HCT116 (cell line): ENCODE measurements at regions not wholly inside any gene's neighbourhood (a gene's known extent, or its start where the extent isn't known, plus 50 kb on each side); places are given as distances from the start of the nearest gene placed in this dataset.

ENCODE experiments used
- ATAC-seq: fragments of 200-7000 bp; cut with Tn5 transposase; 2 replicates; pipeline ENCODE4 v1.9.1; 2020; ENCODE audit warnings: mild to moderate bottlenecking, moderate library complexity
- BruUV-seq: library from RNA; stranded (reverse); fragments of 400-500 nt; replicated peaks from 2 replicates; lab custom pipeline; 2021; lab: Mats Ljungman, UMichigan
- CTCF ChIA-PET: fragments of 300-600 bp; sonication (Branson Sonifier 250); formaldehyde crosslinking; loops from one replicate; lab custom pipeline; 2021; ENCODE audit warnings: antibody characterized with exemption; lab: Charles Lee
- POLR2A ChIA-PET: fragments of 300-600, 350-600 bp; sonication (Branson Sonifier 250); formaldehyde crosslinking; loops from one replicate; lab custom pipeline; 2021; ENCODE audit warnings: antibody characterized with exemption; lab: Charles Lee
- RAD21 ChIA-PET, 2 experiments: fragments of 300-600 bp; sonication (Branson Sonifier 250); formaldehyde crosslinking; loops; one replicate each; lab custom pipeline; 2023; ENCODE audit warnings: low total read pairs in 2 of 2; ENCODE audit not compliant: uncharacterized antibody in 2 of 2, unreplicated experiment in 2 of 2, low non-redundant PET in 1 of 2; lab: Charles Lee
- DNase-seq: peaks from one replicate; pipeline ENCODE4 v3.0.0-alpha.2; 2010; ENCODE audit warnings: low read depth, low spot score
- H2AFZ ChIP-seq: fragments of 200-600 bp; shearing (Covaris generic), sonication (generic); 2 replicates; pipeline ENCODE4 v1.6.1; 2017; ENCODE audit warnings: low read depth, mixed run types, mixed read lengths, antibody characterized with exemption, low read length; ENCODE audit not compliant: poor library complexity, severe bottlenecking
- H3K27ac ChIP-seq: 2 replicates; pipeline ENCODE4 v1.5.1; 2012; ENCODE audit warnings: low read depth, low read length
- H3K27me3 ChIP-seq: fragments of 200-600 bp; sonication (generic); 2 replicates; pipeline ENCODE4 v1.6.1; 2016; ENCODE audit warnings: mixed run types, low read length, mixed read lengths; ENCODE audit not compliant: insufficient read depth
- H3K36me3 ChIP-seq, 2 experiments: fragments of 200-500 bp in 1 of 2; fragments of 200-600 bp in 1 of 2; sonication (Bioruptor generic) in 1 of 2; sonication (generic) in 1 of 2; 2 replicates each; pipeline versions ENCODE4 v1.5.1 to v1.6.1; 2014 to 2016; ENCODE audit warnings: low read length in 2 of 2, inconsistent platforms in 1 of 2, mixed read lengths in 1 of 2, mixed run types in 1 of 2; ENCODE audit not compliant: insufficient read depth in 2 of 2, control insufficient read depth in 1 of 2
- H3K4me1 ChIP-seq, 2 experiments: fragments of 200-600 bp in 1 of 2; sonication (generic) in 1 of 2; 2 replicates each; pipeline versions ENCODE4 v1.5.1 to v1.6.1; 2012 to 2017; ENCODE audit warnings: low read length in 2 of 2, inconsistent platforms in 1 of 2, mild to moderate bottlenecking in 1 of 2, mixed read lengths in 1 of 2, mixed run types in 1 of 2, moderate library complexity in 1 of 2; ENCODE audit not compliant: insufficient read depth in 2 of 2, control insufficient read depth in 1 of 2
- H3K4me2 ChIP-seq: fragments of 200-600 bp; sonication (generic); 2 replicates; pipeline ENCODE4 v1.6.1; 2017; ENCODE audit warnings: mixed run types, low read length, mixed read lengths
- H3K4me3 ChIP-seq, 2 experiments: fragments of 200-600 bp in 1 of 2; sonication (generic) in 1 of 2; replicated peaks in 1 of 2; 2 replicates each; pipeline ENCODE4 v1.5.1; 2011 to 2016; ENCODE audit warnings: low read length in 2 of 2, control low read depth in 1 of 2, low read depth in 1 of 2, mild to moderate bottlenecking in 1 of 2, mixed read lengths in 1 of 2, mixed run types in 1 of 2
- H3K79me2 ChIP-seq: fragments of 200-600 bp; sonication (generic); 2 replicates; pipeline ENCODE4 v1.6.1; 2017; ENCODE audit warnings: mild to moderate bottlenecking, mixed run types, low read length, moderate library complexity, mixed read lengths; ENCODE audit not compliant: insufficient read depth
- H3K9ac ChIP-seq: fragments of 200-600 bp; sonication (generic); 2 replicates; pipeline ENCODE4 v1.6.1; 2016; ENCODE audit warnings: low read length, mixed read lengths
- H3K9me2 ChIP-seq: fragments of 200-600 bp; sonication (generic), shearing (Covaris generic); 2 replicates; pipeline ENCODE4 v1.6.1; 2017; ENCODE audit warnings: mixed run types, mild to moderate bottlenecking, moderate library complexity; ENCODE audit not compliant: insufficient read depth
- H3K9me3 ChIP-seq, 2 experiments: fragments of 200-500 bp in 1 of 2; fragments of 200-600 bp in 1 of 2; sonication (Bioruptor generic) in 1 of 2; sonication (generic) in 1 of 2; 2 replicates each; pipeline ENCODE4 v1.6.1; 2014 to 2017; ENCODE audit warnings: low read length in 2 of 2, mixed read lengths in 2 of 2, inconsistent platforms in 1 of 2, low read depth in 1 of 2, mild to moderate bottlenecking in 1 of 2, mixed run types in 1 of 2, moderate library complexity in 1 of 2; ENCODE audit not compliant: control insufficient read depth in 1 of 2, insufficient read depth in 1 of 2
- H4K20me1 ChIP-seq: fragments of 200-600 bp; sonication (generic), shearing (Covaris generic); 2 replicates; pipeline ENCODE4 v1.6.1; 2017; ENCODE audit warnings: mixed run types, mild to moderate bottlenecking, moderate library complexity; ENCODE audit not compliant: insufficient read depth
- CBX3 ChIP-seq: IDR thresholded peaks from 2 replicates; pipeline ENCODE4 v1.6.1; 2012; ENCODE audit warnings: low read depth
- EGR1 ChIP-seq: IDR thresholded peaks from 2 replicates; pipeline ENCODE4 v1.6.1; 2012; ENCODE audit warnings: low read depth
- EZH2phosphoT487 ChIP-seq: fragments of 200-600 bp; IDR thresholded peaks from 2 replicates; pipeline ENCODE4 v1.6.1; 2018; ENCODE audit warnings: antibody characterized with exemption, borderline replicate concordance
- FOSL1 ChIP-seq: IDR thresholded peaks from 2 replicates; pipeline ENCODE4 v1.6.1; 2012; ENCODE audit warnings: low read depth
- JUND ChIP-seq: IDR thresholded peaks from 2 replicates; pipeline ENCODE4 v1.6.1; 2012
- POLR2AphosphoS5 ChIP-seq: IDR thresholded peaks from 2 replicates; pipeline ENCODE4 v1.6.1; 2011; ENCODE audit warnings: mild to moderate bottlenecking, low read depth, low read length, moderate library complexity
- SIN3A ChIP-seq: IDR thresholded peaks from 2 replicates; pipeline ENCODE4 v1.6.1; 2012; ENCODE audit warnings: low read depth
- SP1 ChIP-seq: IDR thresholded peaks from 2 replicates; pipeline ENCODE4 v1.6.1; 2012; ENCODE audit warnings: low read depth
- TCF7L2 ChIP-seq: IDR thresholded peaks from 2 replicates; pipeline ENCODE4 v1.7.0; 2011; ENCODE audit warnings: borderline replicate concordance, inconsistent platforms; ENCODE audit not compliant: insufficient read depth, insufficient read length; ENCODE audit errors: extremely low read depth
- YY1 ChIP-seq: IDR thresholded peaks from 2 replicates; pipeline ENCODE4 v1.6.1; 2011; ENCODE audit warnings: low read length, low read depth, moderate library complexity, mild to moderate bottlenecking; ENCODE audit not compliant: insufficient replicate concordance; ENCODE audit errors: extremely low read depth
- ZBTB33 ChIP-seq: IDR thresholded peaks from 2 replicates; pipeline ENCODE4 v1.6.1; 2011; ENCODE audit warnings: mild to moderate bottlenecking, low read length, moderate library complexity; ENCODE audit not compliant: insufficient replicate concordance; ENCODE audit errors: extremely low read depth
- intact Hi-C: fragments of 100-400 bp; cut with micrococcal nuclease; formaldehyde crosslinking; loops from 2 replicates; pipeline ENCODE4 v1.10.0; 2022
- TF ChIP-seq, protein P1 (sequence below): IDR thresholded peaks from 2 replicates; pipeline ENCODE4 v1.6.1; 2012; ENCODE audit warnings: low read depth
- TF ChIP-seq, protein P2 (sequence below): IDR thresholded peaks from 2 replicates; pipeline ENCODE4 v1.6.1; 2012

GRCh38 chr5:107799306-107799705 is 128.6 kb upstream of the EFNA5 start:
- Histone ChIP-seq H3K36me3 (no peaks in the 10 kb centered on the region), H4K20me1 (no peaks in the 10 kb centered on the region), H3K27ac (no peak overlapping the region), H2AFZ (no peak overlapping the region), H3K79me2 (no peaks in the 10 kb centered on the region), H3K4me2 (no peak overlapping the region), H3K9ac (no peak overlapping the region), H3K9me2 (no peaks in the 10 kb centered on the region), H3K4me3 (no peak overlapping the region), H3K27me3 (no peaks in the 10 kb centered on the region), H3K4me1 (no peaks in the 10 kb centered on the region), H3K9me3 (no peaks in the 10 kb centered on the region)
- POLR2A ChIA-PET, result no interaction called here
- no TSS peak for BruUV-seq
- DNase-seq, result no peak
- ATAC-seq, result no peak
- CTCF ChIA-PET, result no interaction called here
- intact Hi-C loops, result no loop called here
- RAD21 ChIA-PET, result no interaction called here
- TF ChIP-seq ZBTB33 (no peak), SP1 (no peak), YY1 (no peak), TCF7L2 (no peak), FOSL1 (no peak), CBX3 (no peak), SIN3A (no peak), EGR1 (no peak), POLR2AphosphoS5 (no peak), JUND (no peak), EZH2phosphoT487 (no peak)
- TF ChIP-seq, protein P1, sequence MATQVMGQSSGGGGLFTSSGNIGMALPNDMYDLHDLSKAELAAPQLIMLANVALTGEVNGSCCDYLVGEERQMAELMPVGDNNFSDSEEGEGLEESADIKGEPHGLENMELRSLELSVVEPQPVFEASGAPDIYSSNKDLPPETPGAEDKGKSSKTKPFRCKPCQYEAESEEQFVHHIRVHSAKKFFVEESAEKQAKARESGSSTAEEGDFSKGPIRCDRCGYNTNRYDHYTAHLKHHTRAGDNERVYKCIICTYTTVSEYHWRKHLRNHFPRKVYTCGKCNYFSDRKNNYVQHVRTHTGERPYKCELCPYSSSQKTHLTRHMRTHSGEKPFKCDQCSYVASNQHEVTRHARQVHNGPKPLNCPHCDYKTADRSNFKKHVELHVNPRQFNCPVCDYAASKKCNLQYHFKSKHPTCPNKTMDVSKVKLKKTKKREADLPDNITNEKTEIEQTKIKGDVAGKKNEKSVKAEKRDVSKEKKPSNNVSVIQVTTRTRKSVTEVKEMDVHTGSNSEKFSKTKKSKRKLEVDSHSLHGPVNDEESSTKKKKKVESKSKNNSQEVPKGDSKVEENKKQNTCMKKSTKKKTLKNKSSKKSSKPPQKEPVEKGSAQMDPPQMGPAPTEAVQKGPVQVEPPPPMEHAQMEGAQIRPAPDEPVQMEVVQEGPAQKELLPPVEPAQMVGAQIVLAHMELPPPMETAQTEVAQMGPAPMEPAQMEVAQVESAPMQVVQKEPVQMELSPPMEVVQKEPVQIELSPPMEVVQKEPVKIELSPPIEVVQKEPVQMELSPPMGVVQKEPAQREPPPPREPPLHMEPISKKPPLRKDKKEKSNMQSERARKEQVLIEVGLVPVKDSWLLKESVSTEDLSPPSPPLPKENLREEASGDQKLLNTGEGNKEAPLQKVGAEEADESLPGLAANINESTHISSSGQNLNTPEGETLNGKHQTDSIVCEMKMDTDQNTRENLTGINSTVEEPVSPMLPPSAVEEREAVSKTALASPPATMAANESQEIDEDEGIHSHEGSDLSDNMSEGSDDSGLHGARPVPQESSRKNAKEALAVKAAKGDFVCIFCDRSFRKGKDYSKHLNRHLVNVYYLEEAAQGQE, result no peak
- TF ChIP-seq, protein P2, sequence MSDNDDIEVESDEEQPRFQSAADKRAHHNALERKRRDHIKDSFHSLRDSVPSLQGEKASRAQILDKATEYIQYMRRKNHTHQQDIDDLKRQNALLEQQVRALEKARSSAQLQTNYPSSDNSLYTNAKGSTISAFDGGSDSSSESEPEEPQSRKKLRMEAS, result no peak
